ENCODE measurements at regions not wholly inside any gene's neighbourhood (a gene's known extent, or its start where the extent isn't known, plus 50 kb on each side); places are given as distances from the start of the nearest gene placed in this dataset.

DNA sequence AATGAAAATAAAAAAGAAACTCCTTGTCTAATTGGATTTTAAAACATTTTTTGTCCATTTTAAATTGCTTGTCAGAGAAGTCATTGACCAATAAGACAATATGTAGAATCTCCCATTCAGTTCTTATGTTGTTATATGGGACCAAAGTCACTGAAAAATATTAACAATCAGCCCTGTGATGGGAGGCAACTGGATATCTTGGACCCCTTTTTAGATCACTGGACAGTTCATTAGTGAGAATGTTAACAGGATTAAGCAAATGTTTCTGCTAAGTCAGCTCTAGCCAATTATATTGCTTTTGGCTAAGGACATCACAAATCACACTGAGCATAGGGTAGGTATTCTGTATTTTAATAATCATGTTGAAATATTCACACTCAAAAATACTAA, 609.1 kb upstream of the USP24 start:
- TF ChIP-seq POLR2AphosphoS5 (IDR thresholded peaks at IDR 0.05; ENCODE audit: low read depth, low read length) (no peak), POLR2A (IDR thresholded peaks at IDR 0.05; ENCODE audit: low read depth, low read length) (no peak), TAF1 (IDR thresholded peaks at IDR 0.05; ENCODE audit: borderline replicate concordance, low read depth, low read length) (no peak)
